ENCODE measurements at regions not wholly inside any gene's neighbourhood (a gene's known extent, or its start where the extent isn't known, plus 50 kb on each side); places are given as distances from the start of the nearest gene placed in this dataset.
A peak's percentile ranks its signal among the peaks of the same experiment; 100 is the strongest.

- Histone ChIP-seq H3K27ac (ENCODE audit: low read depth in 1 of 2, low read length in 1 of 2) (no peak overlapping the region), H3K27me3 (ENCODE audit: control insufficient read depth in 2 of 2, insufficient read depth in 1 of 2, low read length in 1 of 2) (no peaks in the 10 kb centered on the region), H3K36me3 (ENCODE audit: control insufficient read depth in 2 of 2, insufficient read depth in 2 of 2, low read length in 1 of 2) (no peaks in the 10 kb centered on the region), H3K9me3 (ENCODE audit: control insufficient read depth in 2 of 2, insufficient read depth in 1 of 2, low read length in 1 of 2) (no peaks in the 10 kb centered on the region), H3K4me1 (ENCODE audit: control insufficient read depth in 2 of 2, insufficient read depth in 2 of 2, low read length in 2 of 2) (no peaks in the 10 kb centered on the region), H3K4me3 (ENCODE audit: low read length in 2 of 2) (no peak overlapping the region)
- 6% methylated on average over 3 of the region's 3 CpGs for WGBS
- DNase-seq (ENCODE audit: low read depth in 6 of 9, low spot score in 9 of 9) = no peak
Measured at GRCh38 chr20:10781526-10781925, 107.7 kb upstream of the JAG1 start.

GRCh38 chr20:10783707-10784553 lies 110.1 kb upstream of the JAG1 start:
- H3K27ac ChIP-seq (ENCODE audit: low read depth in 1 of 2, low read length in 1 of 2) = no peak overlapping the region
- no peaks in the 10 kb centered on the region for H3K9me3 ChIP-seq (ENCODE audit: control insufficient read depth in 2 of 2, insufficient read depth in 1 of 2, low read length in 1 of 2)
- no peaks in the 10 kb centered on the region for H3K4me1 ChIP-seq (ENCODE audit: control insufficient read depth in 2 of 2, insufficient read depth in 2 of 2, low read length in 2 of 2)
- no peaks in the 10 kb centered on the region for H3K36me3 ChIP-seq (ENCODE audit: control insufficient read depth in 2 of 2, insufficient read depth in 2 of 2, low read length in 1 of 2)
- WGBS = 82% methylated on average over 4 of the region's 4 CpGs
- no peaks in the 10 kb centered on the region for H3K27me3 ChIP-seq (ENCODE audit: control insufficient read depth in 2 of 2, insufficient read depth in 1 of 2, low read length in 1 of 2)
- DNase-seq (ENCODE audit: low read depth in 6 of 9, low spot score in 9 of 9) = no peak
- H3K4me3 ChIP-seq (ENCODE audit: low read length in 2 of 2) = no peak overlapping the region

GRCh38 chr20:10784554-10785183 lies 110.9 kb upstream of the JAG1 start:
- peak overlapping the region in 1 of 2 donors; percentile 20 for H3K27ac ChIP-seq (ENCODE audit: low read depth in 1 of 2, low read length in 1 of 2)
- WGBS = 95% methylated on average over 6 of the region's 6 CpGs
- DNase-seq (ENCODE audit: low read depth in 6 of 9, low spot score in 9 of 9) = no peak
- H3K27me3 ChIP-seq (ENCODE audit: control insufficient read depth in 2 of 2, insufficient read depth in 1 of 2, low read length in 1 of 2) = no peaks in the 10 kb centered on the region
- H3K9me3 ChIP-seq (ENCODE audit: control insufficient read depth in 2 of 2, insufficient read depth in 1 of 2, low read length in 1 of 2) = no peaks in the 10 kb centered on the region
- H3K36me3 ChIP-seq (ENCODE audit: control insufficient read depth in 2 of 2, insufficient read depth in 2 of 2, low read length in 1 of 2) = no peaks in the 10 kb centered on the region
- H3K4me3 ChIP-seq (ENCODE audit: low read length in 2 of 2) = no peak overlapping the region
- no peaks in the 10 kb centered on the region for H3K4me1 ChIP-seq (ENCODE audit: control insufficient read depth in 2 of 2, insufficient read depth in 2 of 2, low read length in 2 of 2)

- Histone ChIP-seq H3K9me3 (ENCODE audit: control insufficient read depth in 2 of 2, insufficient read depth in 1 of 2, low read length in 1 of 2) (no peaks in the 10 kb centered on the region), H3K27ac (ENCODE audit: low read depth in 1 of 2, low read length in 1 of 2) (no peak overlapping the region), H3K27me3 (ENCODE audit: control insufficient read depth in 2 of 2, insufficient read depth in 1 of 2, low read length in 1 of 2) (no peaks in the 10 kb centered on the region), H3K4me1 (ENCODE audit: control insufficient read depth in 2 of 2, insufficient read depth in 2 of 2, low read length in 2 of 2) (no peaks in the 10 kb centered on the region), H3K4me3 (ENCODE audit: low read length in 2 of 2) (no peak overlapping the region), H3K36me3 (ENCODE audit: control insufficient read depth in 2 of 2, insufficient read depth in 2 of 2, low read length in 1 of 2) (no peaks in the 10 kb centered on the region)
- WGBS = 77% methylated on average over 1 of the region's 1 CpG
- no peak for DNase-seq (ENCODE audit: low read depth in 6 of 9, low spot score in 9 of 9)
Measured at GRCh38 chr20:10786678-10787077, 112.9 kb upstream of the JAG1 start.

- no peak for DNase-seq (ENCODE audit: low read depth in 6 of 9, low spot score in 9 of 9)
- Histone ChIP-seq H3K4me3 (ENCODE audit: low read length in 2 of 2) (no peak overlapping the region), H3K36me3 (ENCODE audit: control insufficient read depth in 2 of 2, insufficient read depth in 2 of 2, low read length in 1 of 2) (no peaks in the 10 kb centered on the region), H3K4me1 (ENCODE audit: control insufficient read depth in 2 of 2, insufficient read depth in 2 of 2, low read length in 2 of 2) (no peaks in the 10 kb centered on the region), H3K27me3 (ENCODE audit: control insufficient read depth in 2 of 2, insufficient read depth in 1 of 2, low read length in 1 of 2) (no peaks in the 10 kb centered on the region), H3K9me3 (ENCODE audit: control insufficient read depth in 2 of 2, insufficient read depth in 1 of 2, low read length in 1 of 2) (no peaks in the 10 kb centered on the region), H3K27ac (ENCODE audit: low read depth in 1 of 2, low read length in 1 of 2) (no peak overlapping the region)
- 92% methylated on average over 2 of the region's 2 CpGs for WGBS
Measured at GRCh38 chr20:10788055-10788454, 114.3 kb upstream of the JAG1 start.

- Histone ChIP-seq H3K36me3 (ENCODE audit: control insufficient read depth in 2 of 2, insufficient read depth in 2 of 2, low read length in 1 of 2) (no peaks in the 10 kb centered on the region), H3K4me3 (ENCODE audit: low read length in 2 of 2) (no peak overlapping the region), H3K9me3 (ENCODE audit: control insufficient read depth in 2 of 2, insufficient read depth in 1 of 2, low read length in 1 of 2) (no peaks in the 10 kb centered on the region), H3K27ac (ENCODE audit: low read depth in 1 of 2, low read length in 1 of 2) (no peak overlapping the region), H3K27me3 (ENCODE audit: control insufficient read depth in 2 of 2, insufficient read depth in 1 of 2, low read length in 1 of 2) (no peaks in the 10 kb centered on the region), H3K4me1 (ENCODE audit: control insufficient read depth in 2 of 2, insufficient read depth in 2 of 2, low read length in 2 of 2) (no peaks in the 10 kb centered on the region)
- WGBS = 95% methylated on average over 4 of the region's 4 CpGs
- DNase-seq (ENCODE audit: low read depth in 6 of 9, low spot score in 9 of 9) = no peak
Measured at GRCh38 chr20:10788877-10789276, 115.1 kb upstream of the JAG1 start.

GRCh38 chr20:10789386-10789785 lies 115.6 kb upstream of the JAG1 start:
- H3K36me3 ChIP-seq (ENCODE audit: control insufficient read depth in 2 of 2, insufficient read depth in 2 of 2, low read length in 1 of 2) = no peaks in the 10 kb centered on the region
- WGBS = 90% methylated on average over 1 of the region's 1 CpG
- no peak overlapping the region for H3K4me3 ChIP-seq (ENCODE audit: low read length in 2 of 2)
- no peaks in the 10 kb centered on the region for H3K27me3 ChIP-seq (ENCODE audit: control insufficient read depth in 2 of 2, insufficient read depth in 1 of 2, low read length in 1 of 2)
- no peaks in the 10 kb centered on the region for H3K9me3 ChIP-seq (ENCODE audit: control insufficient read depth in 2 of 2, insufficient read depth in 1 of 2, low read length in 1 of 2)
- no peak for DNase-seq (ENCODE audit: low read depth in 6 of 9, low spot score in 9 of 9)
- no peak overlapping the region for H3K27ac ChIP-seq (ENCODE audit: low read depth in 1 of 2, low read length in 1 of 2)
- H3K4me1 ChIP-seq (ENCODE audit: control insufficient read depth in 2 of 2, insufficient read depth in 2 of 2, low read length in 2 of 2) = no peaks in the 10 kb centered on the region

- Histone ChIP-seq H3K27ac (ENCODE audit: low read depth in 1 of 2, low read length in 1 of 2) (no peak overlapping the region), H3K4me1 (ENCODE audit: control insufficient read depth in 2 of 2, insufficient read depth in 2 of 2, low read length in 2 of 2) (no peaks in the 10 kb centered on the region), H3K9me3 (ENCODE audit: control insufficient read depth in 2 of 2, insufficient read depth in 1 of 2, low read length in 1 of 2) (no peaks in the 10 kb centered on the region), H3K4me3 (ENCODE audit: low read length in 2 of 2) (no peak overlapping the region), H3K27me3 (ENCODE audit: control insufficient read depth in 2 of 2, insufficient read depth in 1 of 2, low read length in 1 of 2) (no peaks in the 10 kb centered on the region), H3K36me3 (ENCODE audit: control insufficient read depth in 2 of 2, insufficient read depth in 2 of 2, low read length in 1 of 2) (no peaks in the 10 kb centered on the region)
- 89% methylated on average over 8 of the region's 8 CpGs for WGBS
- no peak for DNase-seq (ENCODE audit: low read depth in 6 of 9, low spot score in 9 of 9)
Measured at GRCh38 chr20:10790013-10790412, 116.2 kb upstream of the JAG1 start.

- Histone ChIP-seq H3K36me3 (ENCODE audit: control insufficient read depth in 2 of 2, insufficient read depth in 2 of 2, low read length in 1 of 2) (no peaks in the 10 kb centered on the region), H3K27me3 (ENCODE audit: control insufficient read depth in 2 of 2, insufficient read depth in 1 of 2, low read length in 1 of 2) (no peaks in the 10 kb centered on the region), H3K9me3 (ENCODE audit: control insufficient read depth in 2 of 2, insufficient read depth in 1 of 2, low read length in 1 of 2) (no peaks in the 10 kb centered on the region), H3K27ac (ENCODE audit: low read depth in 1 of 2, low read length in 1 of 2) (no peak overlapping the region), H3K4me1 (ENCODE audit: control insufficient read depth in 2 of 2, insufficient read depth in 2 of 2, low read length in 2 of 2) (no peaks in the 10 kb centered on the region), H3K4me3 (ENCODE audit: low read length in 2 of 2) (no peak overlapping the region)
- DNase-seq (ENCODE audit: low read depth in 6 of 9, low spot score in 9 of 9) = no peak
- WGBS = 74% methylated on average over 3 of the region's 3 CpGs
Measured at GRCh38 chr20:10792291-10792690, 118.5 kb upstream of the JAG1 start.
